H1 (cell line): ENCODE measurements at regions not wholly inside any gene's neighbourhood (a gene's known extent, or its start where the extent isn't known, plus 50 kb on each side); places are given as distances from the start of the nearest gene placed in this dataset.

Experiments
- CTCF ChIA-PET: fragments of 300-600 bp; sonication (Branson Sonifier 250); formaldehyde crosslinking; loops from one replicate; lab custom pipeline; 2021; ENCODE audit not compliant: partially characterized antibody; lab: Charles Lee
- POLR2A ChIA-PET: fragments of 300-600 bp; sonication (Branson Sonifier 250); formaldehyde crosslinking; loops from one replicate; lab custom pipeline; 2021; ENCODE audit warnings: inconsistent platforms; ENCODE audit not compliant: partially characterized antibody; lab: Charles Lee
- DNase-seq, 2 experiments: peaks; one replicate each; pipeline versions ENCODE4 v3.0.0 to v3.0.0-alpha.2; 2010 to 2022; ENCODE audit warnings: low spot score in 2 of 2, low read depth in 1 of 2, mixed read lengths in 1 of 2
- FAIRE-seq: peaks from 2 replicates; lab custom pipeline; 2011; peaks lifted over from hg19 to GRCh38; lab: Jason Lieb, UNC
- H2AFZ ChIP-seq: 2 replicates; pipeline ENCODE4 v1.8.1; 2012; ENCODE audit warnings: low read length, inconsistent platforms
- H2AK5ac ChIP-seq: 2 replicates; pipeline ENCODE4 v1.6.1; 2013; ENCODE audit warnings: low read depth, low read length
- H2BK120ac ChIP-seq: replicated peaks from 2 replicates; pipeline ENCODE3; 2013; ENCODE audit warnings: low read depth, low read length, inconsistent platforms
- H2BK12ac ChIP-seq: 2 replicates; pipeline ENCODE4 v1.6.1; 2013; ENCODE audit warnings: low read depth, low read length
- H2BK15ac ChIP-seq: 2 replicates; pipeline ENCODE4 v1.6.1; 2013; ENCODE audit warnings: low read length
- H2BK20ac ChIP-seq: 2 replicates; pipeline ENCODE4 v1.6.1; 2013; ENCODE audit warnings: low read length
- H2BK5ac ChIP-seq: 2 replicates; pipeline ENCODE4 v1.6.1; 2013; ENCODE audit warnings: low read depth, low read length
- H3K14ac ChIP-seq: 2 replicates; pipeline ENCODE4 v1.6.1; 2013; ENCODE audit warnings: inconsistent platforms; ENCODE audit not compliant: insufficient read length
- H3K18ac ChIP-seq: 2 replicates; pipeline ENCODE4 v1.6.1; 2013; ENCODE audit warnings: low read length; ENCODE audit errors: extremely low read depth
- H3K23ac ChIP-seq: 2 replicates; pipeline ENCODE4 v1.6.1; 2013; ENCODE audit warnings: inconsistent platforms; ENCODE audit not compliant: insufficient read length
- H3K23me2 ChIP-seq: 2 replicates; pipeline ENCODE4 v1.6.1; 2013; ENCODE audit warnings: low read depth, low read length
- H3K27ac ChIP-seq: 2 replicates; pipeline ENCODE4 v1.6.1; 2011; ENCODE audit warnings: low read depth, low read length, inconsistent platforms
- H3K27me3 ChIP-seq, 4 experiments: replicated peaks in 1 of 4; 1 replicate in 1 of 4; 2 replicates in 3 of 4; pipeline versions ENCODE4 v1.6.1 to v1.8.1; 2011 to 2013; ENCODE audit warnings: low read length in 3 of 4, mild to moderate bottlenecking in 3 of 4, inconsistent platforms in 2 of 4, mixed read lengths in 2 of 4, moderate library complexity in 1 of 4; ENCODE audit not compliant: control insufficient read depth in 3 of 4, insufficient read depth in 3 of 4; ENCODE audit errors: extremely low read depth in 1 of 4
- H3K36me3 ChIP-seq, 4 experiments: 2 replicates each; pipeline versions ENCODE4 v1.6.1 to v1.8.1; 2011 to 2013; ENCODE audit warnings: mild to moderate bottlenecking in 4 of 4, low read length in 3 of 4, moderate library complexity in 2 of 4, control low read depth in 1 of 4, inconsistent platforms in 1 of 4; ENCODE audit not compliant: insufficient read depth in 4 of 4, control insufficient read depth in 2 of 4
- H3K4ac ChIP-seq: replicated peaks from 2 replicates; pipeline ENCODE3; 2013; ENCODE audit warnings: low read length, low read depth, mixed read lengths, inconsistent platforms; ENCODE audit not compliant: insufficient read length
- H3K4me1 ChIP-seq, 4 experiments: replicated peaks in 1 of 4; 1 replicate in 1 of 4; 2 replicates in 3 of 4; pipeline versions ENCODE4 v1.6.1 to v1.8.1; 2011 to 2013; ENCODE audit warnings: low read length in 3 of 4, inconsistent platforms in 2 of 4, mixed read lengths in 1 of 4; ENCODE audit not compliant: insufficient read depth in 4 of 4, control insufficient read depth in 3 of 4
- H3K4me2 ChIP-seq, 2 experiments: 2 replicates each; pipeline versions ENCODE4 v1.6.1 to v1.8.1; 2011 to 2013; ENCODE audit warnings: low read depth in 2 of 2, low read length in 2 of 2, control low read depth in 1 of 2, inconsistent platforms in 1 of 2, mild to moderate bottlenecking in 1 of 2; ENCODE audit not compliant: insufficient read depth in 1 of 2
- H3K4me3 ChIP-seq, 4 experiments: fragments of 200-600, 300-600 bp in 1 of 4; sonication (generic), shearing (Covaris generic), sonication (Bioruptor Twin) in 1 of 4; 2 replicates each; pipeline versions ENCODE4 v1.5.1 to v1.8.1; 2011 to 2016; ENCODE audit warnings: low read length in 4 of 4, low read depth in 3 of 4, control low read depth in 2 of 4, inconsistent platforms in 2 of 4, mild to moderate bottlenecking in 2 of 4, mixed read lengths in 1 of 4, moderate library complexity in 1 of 4; ENCODE audit not compliant: insufficient read depth in 2 of 4; ENCODE audit errors: extremely low read depth in 1 of 4
- H3K56ac ChIP-seq: replicated peaks from 2 replicates; pipeline ENCODE3; 2013; ENCODE audit warnings: low read depth, mild to moderate bottlenecking, mixed read lengths, low read length, inconsistent platforms; ENCODE audit not compliant: insufficient read length
- H3K79me1 ChIP-seq: 2 replicates; pipeline ENCODE4 v1.6.1; 2013; ENCODE audit warnings: low read depth, low read length, control low read depth
- H3K79me2 ChIP-seq, 2 experiments: 2 replicates each; pipeline versions ENCODE4 v1.6.1 to v1.8.1; 2012 to 2013; ENCODE audit warnings: low read length in 2 of 2, mild to moderate bottlenecking in 2 of 2, inconsistent platforms in 1 of 2; ENCODE audit not compliant: insufficient read depth in 2 of 2, control insufficient read depth in 1 of 2
- H3K9ac ChIP-seq, 4 experiments: replicated peaks in 1 of 4; 1 replicate in 1 of 4; 2 replicates in 3 of 4; pipeline versions ENCODE4 v1.6.1 to v1.8.1; 2011 to 2013; ENCODE audit warnings: low read depth in 3 of 4, low read length in 3 of 4, control low read depth in 2 of 4, mild to moderate bottlenecking in 2 of 4, moderate library complexity in 2 of 4, inconsistent platforms in 1 of 4; ENCODE audit errors: extremely low read depth in 1 of 4
- H3K9me3 ChIP-seq, 2 experiments: 2 replicates each; pipeline versions ENCODE4 v1.6.1 to v1.8.1; 2012 to 2013; ENCODE audit warnings: mild to moderate bottlenecking in 2 of 2, moderate library complexity in 2 of 2, control low read depth in 1 of 2, inconsistent platforms in 1 of 2, low read depth in 1 of 2, low read length in 1 of 2, mixed read lengths in 1 of 2; ENCODE audit not compliant: insufficient read depth in 2 of 2
- H4K20me1 ChIP-seq, 2 experiments: replicated peaks in 1 of 2; 2 replicates each; pipeline versions ENCODE3 to v1.8.1; 2011 to 2013; ENCODE audit warnings: inconsistent platforms in 2 of 2, low read length in 2 of 2, mild to moderate bottlenecking in 1 of 2; ENCODE audit not compliant: insufficient read depth in 2 of 2, control insufficient read depth in 1 of 2
- H4K5ac ChIP-seq: 2 replicates; pipeline ENCODE4 v1.6.1; 2013; ENCODE audit warnings: low read length, low read depth, mixed read lengths, inconsistent platforms; ENCODE audit not compliant: insufficient read length
- H4K8ac ChIP-seq: 2 replicates; pipeline ENCODE4 v1.8.0; 2013; ENCODE audit warnings: mild to moderate bottlenecking, moderate library complexity, low read length, inconsistent platforms; ENCODE audit not compliant: insufficient read depth; ENCODE audit errors: extremely low read depth
- H4K91ac ChIP-seq: replicated peaks from 2 replicates; pipeline ENCODE3; 2013; ENCODE audit warnings: low read length, mixed read lengths, inconsistent platforms; ENCODE audit not compliant: insufficient read length
- ASH2L ChIP-seq: fragments of 200-600, 300-600 bp; sonication (generic); IDR thresholded peaks from one replicate; pipeline ENCODE4 v1.7.1; 2017; ENCODE audit warnings: low read length
- BCL11A ChIP-seq, 2 experiments: IDR thresholded peaks; one replicate each; pipeline ENCODE4 v1.6.1; 2011; ENCODE audit warnings: low read depth in 2 of 2, low read length in 2 of 2, mild to moderate bottlenecking in 2 of 2
- CBX8 ChIP-seq: fragments of 300-800, 300-1000 bp; sonication (generic); IDR thresholded peaks from 2 replicates; pipeline ENCODE4 v1.7.1; 2016; ENCODE audit warnings: low read depth, low read length, borderline replicate concordance
- CTBP2 ChIP-seq: IDR thresholded peaks from 2 replicates; pipeline ENCODE4 v1.7.0; 2011; ENCODE audit warnings: borderline replicate concordance, mild to moderate bottlenecking, moderate library complexity, mixed read lengths, low read length; ENCODE audit not compliant: insufficient read depth, insufficient read length
- GABPA ChIP-seq: IDR thresholded peaks from 2 replicates; pipeline ENCODE4 v1.6.1; 2011; ENCODE audit warnings: mild to moderate bottlenecking, low read length, moderate library complexity, borderline replicate concordance; ENCODE audit not compliant: insufficient read depth
- HDAC6 ChIP-seq: IDR thresholded peaks from one replicate; pipeline ENCODE4 v1.7.1; 2012; ENCODE audit warnings: low read depth, mild to moderate bottlenecking, inconsistent platforms, low read length, moderate library complexity
- KDM1A ChIP-seq: fragments of 200-600, 300-600 bp; sonication (generic); IDR thresholded peaks from 2 replicates; pipeline ENCODE4 v1.7.1; 2016; ENCODE audit warnings: mild to moderate bottlenecking, low read length, borderline replicate concordance
- KDM4A ChIP-seq: IDR thresholded peaks from one replicate; pipeline ENCODE4 v1.7.1; 2012; ENCODE audit warnings: low read depth, mild to moderate bottlenecking, moderate library complexity, low read length, inconsistent platforms; ENCODE audit not compliant: severe bottlenecking
- MAFK ChIP-seq: IDR thresholded peaks from 2 replicates; pipeline ENCODE4 v1.6.1; 2012; ENCODE audit warnings: low read depth, mild to moderate bottlenecking, improper control_type of control experiment, low read length
- NRF1 ChIP-seq: IDR thresholded peaks from 2 replicates; pipeline ENCODE4 v1.6.1; 2011; ENCODE audit warnings: mild to moderate bottlenecking, low read depth, low read length, improper control_type of control experiment
- POU5F1 ChIP-seq: IDR thresholded peaks from 2 replicates; pipeline ENCODE4 v1.6.1; 2011; ENCODE audit warnings: low read depth, mild to moderate bottlenecking, low read length, moderate library complexity
- RBBP5 ChIP-seq: IDR thresholded peaks from 2 replicates; pipeline ENCODE4 v1.7.1; 2012; ENCODE audit warnings: low read depth, mild to moderate bottlenecking, inconsistent platforms, low read length, moderate library complexity, borderline replicate concordance
- RXRA ChIP-seq: IDR thresholded peaks from 2 replicates; pipeline ENCODE4 v1.6.1; 2011; ENCODE audit warnings: low read depth, mild to moderate bottlenecking, low read length, moderate library complexity; ENCODE audit not compliant: insufficient read depth
- TAF7 ChIP-seq: optimal IDR thresholded peaks from 2 replicates; pipeline ENCODE3; 2011; ENCODE audit warnings: low read depth, mild to moderate bottlenecking, inconsistent platforms, low read length, moderate library complexity, borderline replicate concordance
- TEAD4 ChIP-seq: IDR thresholded peaks from 2 replicates; pipeline ENCODE4 v1.6.1; 2012; ENCODE audit warnings: low read depth, low read length, inconsistent platforms, mixed read lengths
- WGBS, 2 experiments: shearing (Covaris generic) in 1 of 2; methylation state at CpG; one replicate each; pipeline versions ENCODE4 v1.1.6 to v1.1.7; 2013 to 2015; ENCODE audit warnings: low lambda C conversion rate in 2 of 2, mixed read lengths in 2 of 2, inconsistent platforms in 1 of 2, low coverage in 1 of 2, missing lambda C conversion rate in 1 of 2; ENCODE audit not compliant: insufficient replicate concordance in 2 of 2, insufficient coverage in 1 of 2, insufficient read length in 1 of 2; ENCODE audit errors: extremely low coverage in 1 of 2, missing lambda C conversion rate in 1 of 2; 5-methylcytosine and 5-hydroxymethylcytosine counted together

DNA sequence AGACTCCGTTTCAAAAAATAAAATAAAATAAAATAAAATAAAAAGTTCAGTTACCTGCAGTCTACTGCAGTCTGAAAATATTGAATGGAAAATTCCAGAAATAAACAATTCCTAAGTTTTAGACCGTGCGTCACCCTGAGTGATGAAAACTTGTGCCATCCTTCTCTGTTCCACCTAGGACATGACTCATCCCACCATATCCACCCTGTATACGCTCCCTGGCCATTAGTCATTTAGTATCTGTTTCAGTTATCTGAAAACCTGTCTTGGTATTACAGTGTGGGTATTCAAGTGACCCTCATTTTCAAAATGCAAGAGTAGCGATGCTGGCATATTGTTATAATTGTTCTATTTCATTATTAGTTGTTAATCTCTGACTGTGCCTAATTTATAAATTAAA, 51.8 kb upstream of the TEX48 start:
- Histone ChIP-seq H3K23me2 (peaks cover 3% of the 10 kb centered on the region; the same call in 1 of the 2 replicates), H3K4me1 (no peaks in the 10 kb centered on the region), H3K23ac (no peak overlapping the region), H3K56ac (no peak overlapping the region), H2BK20ac (no peak overlapping the region), H4K8ac (no peak overlapping the region), H3K18ac (no peak overlapping the region), H3K4me2 (no peak overlapping the region), H2BK12ac (no peak overlapping the region), H3K79me2 (no peaks in the 10 kb centered on the region), H4K20me1 (peaks cover 0 to 2% of the 10 kb centered on the region in 2 experiments), H3K9me3 (no peaks in the 10 kb centered on the region), H3K9ac (no peak overlapping the region), H2BK5ac (no peak overlapping the region), H2AK5ac (no peak overlapping the region), H2BK15ac (no peak overlapping the region), H2BK120ac (no peak overlapping the region), H3K27me3 (no peaks in the 10 kb centered on the region), H4K5ac (no peak overlapping the region), H3K14ac (no peak overlapping the region), H3K4me3 (no peak overlapping the region), H3K27ac (no peak overlapping the region), H3K36me3 (no peaks in the 10 kb centered on the region), H3K4ac (no peak overlapping the region), H4K91ac (no peak overlapping the region), H2AFZ (no peak overlapping the region), H3K79me1 (no peaks in the 10 kb centered on the region)
- FAIRE-seq, result no peak
- CTCF ChIA-PET, result interaction anchor here (0.6 to 14.7 kb wide), 9 partner anchors 11 to 328 kb away, joined by 3 to 269 read pairs (median 7); partner anchors contain the start of genes TEX48 and TNFSF8
- POLR2A ChIA-PET, result no interaction called here
- DNase-seq, result no peak
- 94% methylated on average over 5 of the region's 5 CpGs; no CpG with 5 or more reads in 1 of the 2 experiments for WGBS, 2 experiments
- no peak for TF ChIP-seq BCL11A (IDR thresholded peaks at IDR 0.05; ENCODE audit: low read depth in 2 of 2, low read length in 2 of 2)
- no peak for TF ChIP-seq CBX8
- no peak for TF ChIP-seq HDAC6
- TF ChIP-seq KDM1A, result no peak
- no peak for TF ChIP-seq GABPA
- TF ChIP-seq RXRA, result no peak
- no peak for TF ChIP-seq TEAD4
- TF ChIP-seq POU5F1, result no peak
- TF ChIP-seq RBBP5, result no peak
- TF ChIP-seq ASH2L, result no peak
- no peak for TF ChIP-seq TAF7
- TF ChIP-seq CTBP2, result no peak
- no peak for TF ChIP-seq NRF1
- TF ChIP-seq MAFK, result no peak
- no peak for TF ChIP-seq KDM4A
